Right ventricle myocardium superior (tissue), 1 donor: ENCODE measurements at regions not wholly inside any gene's neighbourhood (a gene's known extent, or its start where the extent isn't known, plus 50 kb on each side); places are given as distances from the start of the nearest gene placed in this dataset.
A peak's percentile ranks its signal among the peaks of the same experiment; 100 is the strongest.
"Not testable (repeated sequence)": the region's sequence is repeated elsewhere in the genome, so short reads cannot be mapped to it uniquely, and the experiment has no call there.

Source experiments
- ATAC-seq: fragments of 200-7000 bp; cut with Tn5 transposase; one replicate; pipeline ENCODE4 v1.9.1; 2020; ENCODE audit warnings: mild to moderate bottlenecking; ENCODE audit not compliant: poor library complexity
- DNase-seq: peaks from one replicate; pipeline ENCODE4 v3.0.0-alpha.2; 2020
- intact Hi-C: fragments of 100-400 bp; cut with DNase I; formaldehyde crosslinking; loops from one replicate; pipeline ENCODE4 v1.11.2; 2022
- donor health status: DM: no; HTN: yes; CAD: no; lungs with severe emphysema.

DNA sequence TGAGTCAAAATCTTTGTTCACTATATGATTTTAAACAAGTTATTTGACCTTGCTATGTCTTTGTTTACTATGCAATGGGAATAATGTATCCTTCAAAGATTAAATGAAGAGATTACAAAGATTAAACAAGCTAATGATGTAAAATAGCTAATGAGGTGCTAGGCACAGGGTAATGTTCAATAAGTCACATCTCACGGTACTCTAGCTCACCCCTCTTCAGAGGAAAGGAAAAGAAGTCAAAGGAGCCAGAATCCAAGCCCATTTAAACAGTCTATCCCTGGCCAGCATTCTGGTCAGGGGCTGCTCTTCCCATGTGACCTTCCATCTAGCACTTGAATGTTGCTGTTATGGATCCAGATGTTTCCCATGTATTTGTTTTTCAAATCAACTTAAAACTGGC is 412.4 kb upstream of the CAMK1G start:
- DNase-seq (no peak), ATAC-seq (no peak)
- intact Hi-C loops = no loop called here

DNA sequence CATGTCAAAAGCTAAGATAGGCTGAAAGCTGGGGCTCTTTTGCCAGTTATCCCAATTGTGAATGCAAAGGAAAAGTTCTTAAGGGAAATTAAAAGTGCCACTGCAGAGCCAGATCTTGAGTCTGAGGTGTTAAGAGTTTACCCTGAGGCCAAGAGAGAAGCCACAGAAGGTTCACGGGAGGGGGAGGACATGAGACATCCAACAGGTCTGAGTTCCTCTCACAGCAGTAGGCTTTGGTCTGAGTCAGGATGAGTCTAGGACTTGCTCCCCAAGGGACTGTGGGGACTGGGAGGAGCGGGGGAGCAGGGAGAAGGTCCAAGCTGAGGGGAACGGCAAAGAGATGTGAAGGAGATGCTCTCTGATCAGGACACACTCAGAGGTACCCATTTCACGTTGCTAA is 411.2 kb upstream of the CAMK1G start:
- DNase-seq = no peak
- intact Hi-C loops = no loop called here
- no peak for ATAC-seq

DNA sequence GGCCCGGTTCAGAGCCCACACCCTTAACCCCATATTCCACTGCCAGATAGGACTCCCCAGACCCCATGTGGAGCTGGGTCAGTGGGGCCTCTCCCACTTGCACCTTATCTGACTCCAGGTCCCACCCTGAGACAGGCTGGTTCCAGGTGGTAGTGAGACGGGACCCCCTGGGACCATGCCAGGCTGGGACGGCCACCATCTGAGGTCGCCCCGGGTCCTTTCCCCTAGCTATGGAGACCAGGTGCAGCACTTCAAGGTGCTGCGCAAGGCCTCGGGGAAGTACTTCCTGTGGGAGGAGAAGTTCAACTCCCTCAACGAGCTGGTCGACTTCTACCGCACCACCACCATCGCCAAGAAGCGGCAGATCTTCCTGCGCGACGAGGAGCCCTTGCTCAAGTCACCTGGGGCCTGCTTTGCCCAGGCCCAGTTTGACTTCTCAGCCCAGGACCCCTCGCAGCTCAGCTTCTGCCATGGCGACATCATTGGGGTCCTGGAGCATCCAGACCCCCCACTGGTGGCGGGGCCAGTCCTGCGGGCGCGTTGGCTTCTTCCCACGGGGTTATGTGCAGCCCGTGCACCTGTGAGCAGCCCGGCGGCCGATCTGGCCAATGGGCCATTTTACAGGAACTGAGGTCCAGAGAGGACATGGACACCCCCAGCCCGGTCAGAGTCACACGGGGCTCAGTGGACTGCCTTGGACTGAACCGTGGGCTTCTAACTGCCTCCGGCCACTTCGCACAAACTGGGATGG is 410.5 kb upstream of the CAMK1G start:
- intact Hi-C loops, DNase-seq, ATAC-seq: not testable (repeated sequence)

DNA sequence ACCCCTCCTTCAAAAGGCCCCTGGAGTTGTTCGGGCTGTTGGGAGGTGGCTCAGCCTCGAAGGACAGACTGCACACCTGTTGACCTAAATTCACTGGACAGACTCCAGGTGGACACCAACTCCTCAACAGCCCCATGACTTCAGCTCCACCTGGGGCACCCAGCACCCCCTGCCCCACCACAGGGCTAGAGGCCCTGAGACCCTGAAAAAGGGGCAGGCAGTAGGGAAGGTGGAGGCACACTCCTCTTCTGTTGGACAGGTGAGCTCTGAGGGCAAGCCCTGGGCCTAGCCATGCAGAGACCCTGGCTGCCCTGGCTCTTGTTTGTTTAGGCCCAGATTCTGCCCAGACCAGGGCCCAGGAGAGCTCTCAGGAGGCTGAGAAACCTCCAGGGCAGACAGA is 409.7 kb upstream of the CAMK1G start:
- intact Hi-C loops, ATAC-seq: not testable (repeated sequence)

DNA sequence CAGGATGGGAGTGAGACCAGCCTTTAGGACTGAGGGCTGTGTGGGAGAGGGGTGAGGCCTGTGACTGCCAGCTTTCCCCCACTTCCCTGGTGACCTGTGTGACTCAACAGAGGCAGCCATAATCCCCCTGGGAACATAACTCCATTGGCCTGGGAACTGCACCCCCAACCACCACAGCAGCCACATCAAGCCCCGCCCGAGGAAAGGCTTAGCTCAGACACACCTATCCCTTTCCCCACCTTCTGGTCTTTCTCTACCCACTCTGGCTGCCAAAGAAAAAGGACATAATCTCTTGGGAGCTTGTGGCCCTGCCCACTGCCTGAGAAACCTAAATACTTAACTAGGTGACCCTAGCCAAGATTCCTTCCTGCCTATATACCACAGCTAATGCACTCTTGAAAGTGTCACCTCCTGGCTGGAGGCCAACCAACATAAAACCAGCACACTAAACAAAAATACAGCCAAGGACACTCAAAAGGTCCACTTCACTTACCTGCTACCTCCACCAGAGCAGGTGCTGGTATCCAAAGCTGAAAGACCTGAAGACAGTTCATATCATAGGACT is 406.6 kb upstream of the CAMK1G start:
- no peak for DNase-seq
- ATAC-seq = no peak
- intact Hi-C loops = no loop called here

More for the DNA sequence above, 409.7 kb upstream of the CAMK1G start:
- DNase-seq = not testable (repeated sequence)

DNA sequence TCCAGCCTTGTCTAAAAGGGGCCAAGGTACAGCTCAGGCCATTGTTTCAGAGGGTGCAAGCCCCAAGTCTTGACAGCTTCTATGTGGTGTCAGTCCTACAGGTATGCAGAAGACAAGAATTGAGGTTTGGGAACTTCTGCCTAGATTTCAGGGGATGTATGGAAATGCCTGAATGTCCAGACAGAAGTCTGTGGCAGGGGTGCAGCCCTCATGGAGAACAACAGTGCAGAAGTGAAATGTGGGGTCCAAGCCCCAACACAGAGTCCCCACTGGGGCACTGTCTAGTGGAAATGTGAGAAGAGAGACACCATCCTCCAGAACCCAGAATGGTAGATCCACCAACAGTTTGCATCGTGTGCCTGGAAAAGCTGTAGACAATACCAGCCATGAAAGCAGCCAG is 400.3 kb upstream of the CAMK1G start:
- DNase-seq = no peak
- no peak for ATAC-seq
- intact Hi-C loops = no loop called here

DNA sequence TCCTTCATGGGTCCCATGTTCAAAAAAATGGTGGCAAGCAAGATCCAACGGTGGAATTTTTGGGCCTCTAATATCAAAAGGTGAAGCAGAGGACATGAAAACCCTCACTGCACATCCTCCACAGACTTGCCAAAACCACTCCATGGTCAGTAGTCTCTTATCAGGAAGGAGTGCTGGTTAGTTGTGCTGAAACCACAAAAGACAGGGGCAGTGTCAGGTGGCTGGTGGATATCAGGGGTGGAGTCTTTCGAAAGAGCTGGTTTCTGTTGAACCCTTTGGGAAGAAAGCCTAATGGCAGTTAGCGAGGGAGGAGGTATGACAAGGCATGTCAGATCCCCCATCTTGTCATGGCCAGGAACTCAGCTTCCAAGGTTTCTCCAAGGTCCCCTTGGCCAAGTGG is 395.9 kb upstream of the CAMK1G start:
- no peak for DNase-seq
- no peak for ATAC-seq
- intact Hi-C loops = no loop called here

DNA sequence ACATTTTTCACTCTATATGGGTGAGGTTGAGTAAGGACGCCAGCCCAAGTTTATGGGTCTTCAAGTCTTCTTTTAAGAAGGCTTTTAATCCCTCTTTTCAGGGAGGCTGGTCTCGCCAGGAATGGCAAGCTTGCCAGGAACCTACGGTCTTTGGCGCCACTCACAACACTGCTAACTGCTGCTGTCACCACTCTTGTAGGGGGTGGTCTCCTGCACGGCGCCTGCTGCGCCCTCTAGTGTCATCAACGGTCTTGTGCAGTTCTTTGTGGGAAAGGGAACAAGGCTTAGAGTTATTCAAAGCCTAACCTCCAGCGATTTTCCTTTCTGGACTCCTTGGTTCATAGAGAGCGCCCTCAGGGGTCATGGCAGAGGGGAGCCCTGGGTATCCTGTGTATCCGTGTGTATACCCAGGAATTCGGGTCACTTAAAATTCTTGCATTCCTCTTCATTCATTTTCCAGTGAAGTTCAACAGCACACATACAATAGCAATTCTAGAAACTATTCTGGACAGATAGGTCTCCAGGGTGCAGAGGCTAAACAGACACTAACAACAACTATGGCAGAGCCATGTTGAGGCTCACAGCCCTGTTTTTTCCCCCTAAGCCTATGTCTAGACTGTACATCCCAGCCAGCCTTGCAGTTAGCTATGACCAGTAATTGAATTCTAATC is 392.8 kb upstream of the CAMK1G start:
- DNase-seq (no peak), ATAC-seq (no peak)
- intact Hi-C loops = no loop called here

DNA sequence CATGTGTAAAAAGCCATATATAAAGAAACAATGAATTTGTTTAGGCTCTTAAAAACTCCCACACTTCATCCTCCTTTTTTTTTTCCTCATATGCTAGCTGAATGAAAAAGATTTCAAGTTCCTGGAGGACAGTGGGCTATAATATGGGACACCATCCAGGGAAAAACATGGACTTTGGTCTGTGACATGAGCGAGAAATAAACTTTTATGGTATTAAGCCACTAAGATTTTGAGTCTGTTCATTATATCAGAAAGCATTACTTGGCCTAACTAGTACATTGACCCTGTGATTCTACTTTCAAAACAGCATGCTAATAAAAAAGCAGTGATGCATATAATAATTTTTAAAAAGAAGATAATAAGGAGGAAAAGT is 392.3 kb upstream of the CAMK1G start:
- ATAC-seq = no peak
- intact Hi-C loops = no loop called here
- DNase-seq = no peak

DNA sequence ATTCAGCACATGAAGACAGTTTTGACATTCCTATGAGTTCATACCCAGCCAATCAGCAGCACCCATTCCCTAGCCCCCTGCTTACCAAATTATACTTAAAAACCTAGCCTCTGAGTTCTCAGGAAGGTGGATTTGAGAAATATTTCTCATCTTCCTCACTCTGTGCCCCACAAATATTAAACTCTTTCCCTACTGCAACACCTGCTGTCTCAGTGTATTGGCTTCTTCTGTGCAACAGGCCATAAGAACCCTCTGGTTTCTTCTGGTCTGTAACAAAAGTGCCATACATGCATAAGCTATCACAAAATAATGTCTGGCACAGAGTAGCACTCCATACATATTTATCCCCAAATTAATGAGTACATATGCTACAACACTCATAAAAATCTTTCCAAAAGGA is 387.4 kb upstream of the CAMK1G start:
- ATAC-seq = no peak
- DNase-seq = no peak

DNA sequence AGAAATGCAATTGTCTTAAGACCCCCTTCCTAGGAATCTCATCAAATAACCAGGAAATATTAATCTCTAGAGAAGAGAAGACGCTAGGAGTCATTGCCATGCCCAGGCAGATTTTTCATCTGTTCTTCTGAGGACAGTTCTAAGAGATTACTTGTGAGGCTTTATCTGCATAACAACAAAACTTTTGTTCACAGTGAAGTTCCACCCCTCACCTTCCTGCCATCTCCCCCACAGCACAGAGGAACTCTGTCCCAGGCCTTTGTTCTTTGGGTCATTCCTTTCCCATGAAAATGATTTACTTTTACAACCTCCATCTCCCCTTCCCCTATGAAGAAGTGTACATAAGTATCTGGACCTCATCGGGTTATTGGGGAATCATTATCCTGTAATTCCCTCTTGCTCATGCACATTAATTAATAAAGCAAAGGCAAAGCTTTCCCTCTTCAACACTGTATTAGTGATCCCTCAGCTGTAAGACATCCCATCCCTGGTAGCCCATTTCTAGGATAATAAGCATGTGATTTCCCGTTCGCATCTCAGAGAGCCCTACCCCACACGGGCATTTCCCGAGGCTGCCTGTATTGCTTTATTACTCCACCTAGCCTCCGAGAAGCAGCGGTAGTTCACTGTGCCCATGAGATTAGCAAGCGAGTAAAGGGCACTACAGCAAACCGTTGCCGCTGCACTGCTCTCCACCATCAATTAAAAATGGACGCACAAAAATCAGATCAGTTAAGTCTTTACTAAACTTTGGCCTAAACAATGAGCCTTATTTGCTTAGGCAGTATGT is 384.4 kb upstream of the CAMK1G start:
- DNase-seq (no peak), ATAC-seq (no peak)
- intact Hi-C loops = no loop called here

More for the DNA sequence above, 387.4 kb upstream of the CAMK1G start:
- intact Hi-C loops = no loop called here

DNA sequence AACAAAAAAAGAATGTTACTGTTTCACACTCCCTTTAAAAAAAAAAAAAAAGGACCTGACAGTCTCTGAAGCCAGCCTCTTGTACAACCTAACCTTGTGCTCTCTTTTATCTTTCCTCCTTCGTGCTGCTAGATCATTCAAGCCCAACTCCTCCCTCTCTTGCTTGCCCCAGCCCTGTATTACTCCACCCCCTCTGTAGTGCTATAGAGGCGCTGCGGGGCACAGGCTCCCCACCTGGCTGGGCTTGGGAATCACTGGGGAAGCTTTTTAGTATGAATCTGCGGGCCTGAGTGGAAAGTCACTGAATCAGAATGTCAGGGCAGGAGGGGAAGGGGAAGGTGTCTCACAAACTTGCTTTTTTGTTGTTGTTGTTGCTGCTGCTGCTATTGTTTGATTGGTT is 383.7 kb upstream of the CAMK1G start:
- no peak for DNase-seq
- no peak for ATAC-seq
- intact Hi-C loops = loop anchor here (10.0 kb wide), 1 partner anchor 365 kb away; no protein-coding TSS in a partner anchor

DNA sequence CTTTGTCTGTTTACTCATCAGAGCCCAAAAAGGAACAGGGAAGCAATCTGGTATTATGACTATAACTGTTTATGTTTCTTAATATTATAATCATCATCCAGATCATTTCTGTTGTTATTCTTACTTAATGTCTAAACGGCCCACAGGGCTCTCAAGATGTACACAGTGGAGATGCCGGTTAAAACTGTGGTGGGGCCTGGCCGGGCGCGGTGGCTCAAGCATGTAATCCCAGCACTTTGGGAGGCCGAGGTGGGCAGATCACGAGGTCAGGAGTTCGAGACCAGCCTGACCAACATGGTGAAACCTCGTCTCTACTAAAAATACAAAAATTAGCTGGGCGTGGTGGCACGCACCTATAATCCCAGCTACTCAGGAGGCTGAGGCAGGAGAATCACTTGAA is 381.2 kb upstream of the CAMK1G start:
- not testable (repeated sequence) for ATAC-seq, DNase-seq
- intact Hi-C loops = loop anchor here (10.0 kb wide), 1 partner anchor 362 kb away; no protein-coding TSS in a partner anchor

DNA sequence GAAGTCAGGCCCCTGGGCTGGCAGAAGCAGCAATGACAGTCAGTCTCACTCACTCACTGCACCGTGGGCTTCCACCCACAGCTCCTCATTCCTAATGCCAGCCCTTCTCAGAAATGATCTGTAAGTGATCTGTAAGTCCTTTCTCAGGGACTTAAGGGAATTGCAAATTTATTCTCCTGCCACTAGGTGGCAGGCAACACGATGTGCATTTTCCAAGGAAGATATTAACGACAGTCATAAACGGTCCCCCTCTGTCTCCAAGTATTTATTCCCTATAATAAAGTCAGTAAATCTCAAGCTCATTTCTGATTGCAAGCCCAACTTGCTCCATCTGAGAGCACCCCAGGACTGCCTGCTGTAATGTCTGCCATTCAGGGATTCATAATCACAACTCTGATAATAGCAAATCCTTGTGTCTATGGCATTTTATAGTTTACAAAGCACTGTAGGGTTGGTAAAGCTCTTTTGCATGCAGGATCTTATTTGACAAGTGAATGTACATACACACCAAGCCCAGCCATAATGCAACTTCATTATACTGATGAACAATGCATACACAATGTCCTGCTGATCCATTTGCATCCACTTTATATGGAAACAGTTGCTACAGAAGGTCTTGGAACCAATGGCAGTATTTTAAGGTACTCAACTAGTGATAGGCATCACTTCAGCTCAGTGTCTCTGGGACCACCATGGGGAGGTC is 380.5 kb upstream of the CAMK1G start:
- intact Hi-C loops = loop anchor here (10.0 kb wide), 1 partner anchor 362 kb away; no protein-coding TSS in a partner anchor
- peak; percentile 25 for ATAC-seq
- DNase-seq = no peak

DNA sequence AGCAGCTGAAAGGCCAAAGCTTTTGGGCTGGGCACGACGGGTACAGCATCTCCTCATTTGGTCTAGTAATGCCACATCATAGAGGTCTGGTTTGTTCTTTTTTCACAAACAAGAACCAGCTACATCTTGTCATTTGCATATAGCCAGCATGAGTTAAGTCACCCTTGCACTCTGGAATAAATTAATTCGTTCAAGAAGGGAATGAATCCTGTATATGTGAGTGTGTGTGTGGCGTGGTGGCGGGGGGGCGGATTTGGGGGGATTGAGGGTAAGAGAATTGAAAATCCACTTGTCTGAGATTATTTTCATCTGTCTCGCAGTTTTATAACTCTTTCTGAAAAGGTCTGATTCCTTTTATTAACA is 380.0 kb upstream of the CAMK1G start:
- intact Hi-C loops = loop anchor here (10.0 kb wide), 1 partner anchor 361 kb away; no protein-coding TSS in a partner anchor
- ATAC-seq = no peak
- DNase-seq = no peak

DNA sequence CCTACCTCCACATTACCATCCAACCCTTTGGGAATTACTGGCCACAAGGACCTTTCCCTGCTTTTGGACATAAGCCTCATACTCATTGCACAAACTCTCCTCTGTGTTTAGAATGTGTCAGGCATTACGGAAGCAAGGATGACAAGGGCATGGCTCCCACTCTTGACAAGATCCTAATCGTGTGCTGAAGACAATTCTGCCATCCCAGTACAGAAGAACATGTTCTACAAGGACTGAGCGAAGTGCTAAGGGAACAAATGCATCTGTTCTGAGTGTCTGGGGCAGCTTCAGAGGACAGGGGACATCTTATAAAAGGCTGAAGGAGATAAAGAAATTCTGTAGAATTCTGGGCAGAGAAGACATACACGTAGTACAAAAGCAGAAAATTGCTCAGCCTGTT is 378.5 kb upstream of the CAMK1G start:
- intact Hi-C loops = loop anchor here (10.0 kb wide), 1 partner anchor 360 kb away; no protein-coding TSS in a partner anchor
- DNase-seq (no peak), ATAC-seq (no peak)

DNA sequence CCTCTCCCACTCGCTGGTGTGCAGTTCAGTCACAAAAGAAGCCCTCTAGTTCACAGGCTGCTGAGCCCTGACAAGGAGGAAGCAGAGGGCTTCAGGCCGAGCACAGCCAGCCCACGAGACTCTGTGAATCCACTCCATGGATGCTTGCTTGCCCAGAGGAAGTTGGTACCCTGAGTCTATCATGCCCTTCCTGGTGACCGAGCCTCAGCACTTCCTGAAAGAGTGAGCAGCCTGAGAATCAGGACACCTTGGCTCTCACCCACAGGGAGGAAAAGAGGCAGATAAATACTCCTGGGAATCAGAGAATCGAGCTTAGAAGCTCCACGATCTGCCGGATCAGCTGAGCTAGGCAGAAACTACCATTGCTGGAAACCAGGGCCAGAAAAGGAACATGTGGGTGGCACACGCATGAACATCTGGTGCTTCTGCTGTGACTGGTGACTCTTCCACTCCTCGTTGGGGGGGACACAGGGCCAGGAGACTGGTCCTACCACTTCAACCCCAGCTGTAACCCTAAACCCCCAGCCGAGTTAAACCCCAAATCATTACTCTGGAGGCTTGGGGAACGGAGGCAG is 376.3 kb upstream of the CAMK1G start:
- ATAC-seq (peak; percentile 49), DNase-seq (no peak)
- intact Hi-C loops = loop anchor here (10.0 kb wide), 1 partner anchor 358 kb away; no protein-coding TSS in a partner anchor

DNA sequence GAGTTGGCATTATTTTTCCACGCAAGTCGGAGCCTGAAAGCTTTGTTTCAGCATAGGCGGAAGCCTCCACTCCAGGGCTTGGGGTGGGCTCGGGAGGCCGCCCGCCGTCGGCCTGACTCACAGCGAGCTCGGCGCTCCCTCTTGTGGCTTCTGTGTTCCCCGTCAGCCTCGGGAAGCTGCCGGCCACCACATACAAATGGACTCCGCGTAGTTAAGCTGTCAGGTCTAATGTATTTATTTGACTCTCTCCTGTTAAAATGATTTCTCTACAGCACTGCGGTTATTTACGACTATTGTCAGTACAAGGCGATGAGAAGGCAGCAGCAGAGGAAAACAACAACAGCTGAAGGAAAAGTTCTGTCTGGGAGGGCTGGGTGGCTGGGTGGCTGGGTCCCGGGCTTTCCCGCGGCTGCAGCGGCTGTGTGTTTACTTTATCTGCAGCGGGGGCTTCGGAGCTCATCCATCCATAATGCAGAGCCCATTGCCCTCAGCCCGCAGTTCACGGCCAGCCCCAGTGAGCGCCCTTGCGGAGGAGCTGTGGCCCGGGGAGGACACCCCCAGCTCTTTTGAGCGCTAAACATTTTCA is 375.7 kb upstream of the CAMK1G start:
- ATAC-seq (peak; percentile 96), DNase-seq (peak; percentile 74)
- intact Hi-C loops = loop anchor here (10.0 kb wide), 1 partner anchor 357 kb away; no protein-coding TSS in a partner anchor
